Esophagus muscularis mucosa (tissue), 4 donors: ENCODE measurements at regions not wholly inside any gene's neighbourhood (a gene's known extent, or its start where the extent isn't known, plus 50 kb on each side); places are given as distances from the start of the nearest gene placed in this dataset.

Experiments
- DNase-seq: peaks from one replicate; pipeline ENCODE4 v3.0.0-alpha.2; 2017; ENCODE audit errors: extremely low spot score
- H3K27ac ChIP-seq, 4 donors: fragments of 200-600 bp; sonication (generic); replicated peaks in 1 of 4; 1 replicate in 3 of 4; 2 replicates in 1 of 4; pipeline ENCODE4 v1.5.1; 2016 to 2019; ENCODE audit warnings: mild to moderate bottlenecking in 1 of 4
- H3K27me3 ChIP-seq, 4 donors: fragments of 200-600 bp; sonication (generic); one replicate each; pipeline versions ENCODE4 v1.5.1 to v1.6.0; 2016 to 2019
- H3K36me3 ChIP-seq, 4 donors: fragments of 200-600 bp; sonication (generic); one replicate each; pipeline ENCODE4 v1.5.1; 2016 to 2019
- H3K4me1 ChIP-seq, 4 donors: fragments of 200-600 bp; sonication (generic); one replicate each; pipeline ENCODE4 v1.5.1; 2016 to 2019
- H3K4me3 ChIP-seq, 4 donors: fragments of 200-600 bp; sonication (generic); 1 replicate in 2 of 4; 2 replicates in 2 of 4; pipeline ENCODE4 v1.5.1; 2016 to 2019; ENCODE audit warnings: mild to moderate bottlenecking in 4 of 4, moderate library complexity in 1 of 4
- H3K9me3 ChIP-seq, 4 donors: fragments of 200-600 bp; sonication (generic); 1 replicate in 3 of 4; 2 replicates in 1 of 4; pipeline ENCODE4 v1.5.1; 2016 to 2019
- EP300 ChIP-seq: sonication (generic); formaldehyde crosslinking; IDR thresholded peaks from one replicate; pipeline ENCODE4 v1.6.1; 2017; ENCODE audit warnings: antibody characterized with exemption
- POLR2A ChIP-seq: fragments of 450-650 bp; IDR thresholded peaks from one replicate; pipeline ENCODE4 v1.6.1; 2017; ENCODE audit warnings: antibody characterized with exemption, moderate library complexity, mild to moderate bottlenecking, low read depth
- POLR2AphosphoS5 ChIP-seq, 2 donors: sonication (generic); formaldehyde crosslinking; IDR thresholded peaks; one replicate each; pipeline ENCODE4 v1.6.1; 2017; ENCODE audit warnings: antibody characterized with exemption in 2 of 2
- WGBS: methylation state at CpG from one replicate; pipeline ENCODE4 v1.1.5; 2018; 5-methylcytosine and 5-hydroxymethylcytosine counted together
- intact Hi-C: fragments of 100-400 bp; cut with DNase I; formaldehyde crosslinking; loops from one replicate; pipeline ENCODE4 v1.15.1; 2023
- TF ChIP-seq, protein P1 (sequence below), 3 experiments: fragments of 200-600 bp in 2 of 3; fragments of 450-650 bp in 1 of 3; sonication (generic) in 2 of 3; IDR thresholded peaks; one replicate each; pipeline ENCODE4 v1.5.1; 2017 to 2019; ENCODE audit warnings: antibody characterized with exemption in 3 of 3, mild to moderate bottlenecking in 2 of 3, moderate library complexity in 1 of 3

DNA sequence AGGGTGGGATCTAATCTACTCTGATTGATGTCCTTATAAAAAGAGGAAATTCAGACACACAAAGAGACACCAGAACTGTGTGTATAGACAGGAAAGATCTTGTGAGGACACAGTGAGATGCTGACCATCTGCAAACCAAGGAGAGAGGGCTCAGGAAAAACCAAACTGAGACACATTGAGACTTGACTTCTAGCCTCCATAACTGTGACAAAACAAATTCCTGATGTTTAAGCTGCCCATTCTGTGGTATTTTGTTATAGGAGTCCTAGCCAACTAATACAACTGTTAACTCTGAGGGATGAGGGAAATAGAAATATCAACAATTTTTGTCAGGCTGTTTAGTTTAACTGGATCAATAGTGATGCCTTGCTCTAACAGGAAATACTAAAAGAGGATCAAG, 93.4 kb upstream of the COL3A1 start:
- no peak for DNase-seq
- Histone ChIP-seq H3K4me3 (no peak overlapping the region), H3K36me3 (no peaks in the 10 kb centered on the region), H3K4me1 (no peaks in the 10 kb centered on the region), H3K27me3 (no peaks in the 10 kb centered on the region), H3K27ac (no peak overlapping the region), H3K9me3 (no peaks in the 10 kb centered on the region)
- TF ChIP-seq POLR2AphosphoS5 (IDR thresholded peaks at IDR 0.05) (no peak), POLR2A (no peak), EP300 (no peak)
- TF ChIP-seq, protein P1, sequence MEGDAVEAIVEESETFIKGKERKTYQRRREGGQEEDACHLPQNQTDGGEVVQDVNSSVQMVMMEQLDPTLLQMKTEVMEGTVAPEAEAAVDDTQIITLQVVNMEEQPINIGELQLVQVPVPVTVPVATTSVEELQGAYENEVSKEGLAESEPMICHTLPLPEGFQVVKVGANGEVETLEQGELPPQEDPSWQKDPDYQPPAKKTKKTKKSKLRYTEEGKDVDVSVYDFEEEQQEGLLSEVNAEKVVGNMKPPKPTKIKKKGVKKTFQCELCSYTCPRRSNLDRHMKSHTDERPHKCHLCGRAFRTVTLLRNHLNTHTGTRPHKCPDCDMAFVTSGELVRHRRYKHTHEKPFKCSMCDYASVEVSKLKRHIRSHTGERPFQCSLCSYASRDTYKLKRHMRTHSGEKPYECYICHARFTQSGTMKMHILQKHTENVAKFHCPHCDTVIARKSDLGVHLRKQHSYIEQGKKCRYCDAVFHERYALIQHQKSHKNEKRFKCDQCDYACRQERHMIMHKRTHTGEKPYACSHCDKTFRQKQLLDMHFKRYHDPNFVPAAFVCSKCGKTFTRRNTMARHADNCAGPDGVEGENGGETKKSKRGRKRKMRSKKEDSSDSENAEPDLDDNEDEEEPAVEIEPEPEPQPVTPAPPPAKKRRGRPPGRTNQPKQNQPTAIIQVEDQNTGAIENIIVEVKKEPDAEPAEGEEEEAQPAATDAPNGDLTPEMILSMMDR (IDR thresholded peaks at IDR 0.05), result no peak
- intact Hi-C loops, result no loop called here

- Histone ChIP-seq H3K27ac (no peak overlapping the region), H3K4me1 (no peaks in the 10 kb centered on the region), H3K27me3 (no peaks in the 10 kb centered on the region), H3K9me3 (no peaks in the 10 kb centered on the region), H3K4me3 (no peak overlapping the region), H3K36me3 (no peaks in the 10 kb centered on the region)
- 80% methylated on average over 1 of the region's 1 CpG for WGBS
- no peak for DNase-seq
- intact Hi-C loops, result no loop called here
- no peak for TF ChIP-seq EP300
- no peak for TF ChIP-seq POLR2A
- no peak for TF ChIP-seq POLR2AphosphoS5 (IDR thresholded peaks at IDR 0.05)
- TF ChIP-seq, protein P1 (IDR thresholded peaks at IDR 0.05), result no peak
Observed at GRCh38 chr2:188881434-188881833, 92.7 kb upstream of the COL3A1 start.

GRCh38 chr2:188884046-188884445, 90.1 kb upstream of the COL3A1 start:
- TF ChIP-seq POLR2AphosphoS5 (IDR thresholded peaks at IDR 0.05), result no peak
- TF ChIP-seq POLR2A, result no peak
- no peak for TF ChIP-seq EP300
- TF ChIP-seq, protein P1 (IDR thresholded peaks at IDR 0.05), result no peak
- WGBS, result 67% methylated on average over 1 of the region's 1 CpG
- intact Hi-C loops, result no loop called here
- Histone ChIP-seq H3K27me3 (no peaks in the 10 kb centered on the region), H3K9me3 (peaks cover 0 to 8% (median 1%) of the 10 kb centered on the region in 4 donors), H3K4me1 (no peaks in the 10 kb centered on the region), H3K4me3 (no peak overlapping the region), H3K36me3 (no peaks in the 10 kb centered on the region), H3K27ac (no peak overlapping the region)
- no peak for DNase-seq

DNA sequence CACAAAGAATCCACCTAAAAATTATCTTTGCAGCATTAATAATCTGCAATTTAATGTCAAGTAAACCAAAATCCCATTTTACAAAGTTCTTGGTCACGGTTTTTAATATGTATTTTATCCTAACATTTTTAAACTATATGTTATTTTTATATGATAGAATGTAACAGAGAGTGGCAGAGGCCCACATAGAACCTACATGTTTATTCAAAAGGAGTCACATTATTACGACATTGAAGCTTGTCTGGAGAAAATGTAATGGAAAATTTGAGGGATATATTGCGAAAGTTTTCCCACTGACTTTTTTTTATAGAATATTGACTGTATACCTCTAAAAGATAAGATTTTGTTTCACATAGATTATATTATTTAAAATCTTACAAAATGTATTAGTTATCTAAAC, 89.7 kb upstream of the COL3A1 start:
- no peak overlapping the region for H3K4me3 ChIP-seq
- no peaks in the 10 kb centered on the region for H3K36me3 ChIP-seq
- no peak overlapping the region for H3K27ac ChIP-seq
- 83% methylated on average over 3 of the region's 3 CpGs for WGBS
- H3K4me1 ChIP-seq, result no peaks in the 10 kb centered on the region
- intact Hi-C loops, result no loop called here
- DNase-seq, result no peak
- H3K27me3 ChIP-seq, result no peaks in the 10 kb centered on the region
- H3K9me3 ChIP-seq, result peaks cover 0 to 11% (median 3%) of the 10 kb centered on the region in 4 donors
- TF ChIP-seq, protein P1 (IDR thresholded peaks at IDR 0.05), result no peak
- TF ChIP-seq POLR2A (no peak), POLR2AphosphoS5 (IDR thresholded peaks at IDR 0.05) (no peak), EP300 (no peak)

- TF ChIP-seq POLR2AphosphoS5 (IDR thresholded peaks at IDR 0.05) (no peak), POLR2A (no peak), EP300 (no peak)
- TF ChIP-seq, protein P1 (IDR thresholded peaks at IDR 0.05), result no peak
- intact Hi-C loops, result no loop called here
- Histone ChIP-seq H3K27me3 (no peaks in the 10 kb centered on the region), H3K9me3 (peaks cover 0 to 11% (median 3%) of the 10 kb centered on the region in 4 donors), H3K4me1 (peaks cover 0 to 21% (median 11%) of the 10 kb centered on the region in 4 donors), H3K27ac (no peak overlapping the region), H3K4me3 (no peak overlapping the region), H3K36me3 (no peaks in the 10 kb centered on the region)
- no peak for DNase-seq
- WGBS, result 98% methylated on average over 2 of the region's 2 CpGs
Observed at GRCh38 chr2:188889187-188889586, 85.0 kb upstream of the COL3A1 start.
